HG03095 (cell line): ENCODE measurements at regions not wholly inside any gene's neighbourhood (a gene's known extent, or its start where the extent isn't known, plus 50 kb on each side); places are given as distances from the start of the nearest gene placed in this dataset.

ENCODE experiments used
- ATAC-seq: cut with Tn5 transposase; IDR thresholded peaks from one replicate; pipeline ENCODE4 v1.9.1; 2021; ENCODE audit warnings: moderate library complexity; ENCODE audit not compliant: unreplicated experiment

DNA sequence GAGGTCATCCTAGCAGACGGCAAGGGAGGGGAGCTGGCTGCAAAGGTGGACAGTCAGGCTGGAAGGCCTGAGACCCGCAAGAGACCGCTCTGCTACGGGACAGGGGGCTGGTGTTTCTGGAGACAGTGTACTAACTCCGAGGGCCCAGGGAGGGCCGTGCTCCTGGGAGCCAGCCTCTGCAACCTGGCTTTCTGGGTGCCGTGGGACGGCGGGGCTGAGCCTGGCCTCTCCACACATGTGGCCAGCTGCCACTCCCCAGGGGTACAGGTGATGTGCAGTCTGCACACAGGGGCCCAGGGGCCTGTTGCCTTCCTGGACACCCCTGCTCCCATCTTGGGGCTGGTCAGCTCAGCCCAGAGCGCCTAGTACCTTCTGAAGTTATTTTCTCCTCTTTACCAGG is 92.2 kb downstream of the MRPL36 start:
- ATAC-seq: no peak

DNA sequence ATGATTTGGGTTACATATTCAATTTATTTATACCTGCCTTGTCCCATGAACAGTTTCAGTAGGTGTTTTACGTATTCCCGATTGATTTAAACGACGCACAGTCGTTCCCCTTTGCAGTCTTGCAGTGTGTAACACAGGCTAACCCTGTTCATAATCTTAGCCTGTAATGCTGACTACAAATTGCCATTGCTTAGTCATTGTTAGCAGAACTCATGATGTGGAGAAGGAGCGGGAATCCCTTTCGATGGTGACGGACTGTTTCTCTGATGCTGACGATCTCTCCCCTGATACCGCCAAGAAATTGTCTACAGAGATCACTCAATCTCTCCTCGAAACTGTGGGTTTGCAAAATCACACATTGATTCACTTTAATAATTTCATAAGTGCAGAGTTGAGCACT is 93.2 kb downstream of the MRPL36 start:
- no peak for ATAC-seq

DNA sequence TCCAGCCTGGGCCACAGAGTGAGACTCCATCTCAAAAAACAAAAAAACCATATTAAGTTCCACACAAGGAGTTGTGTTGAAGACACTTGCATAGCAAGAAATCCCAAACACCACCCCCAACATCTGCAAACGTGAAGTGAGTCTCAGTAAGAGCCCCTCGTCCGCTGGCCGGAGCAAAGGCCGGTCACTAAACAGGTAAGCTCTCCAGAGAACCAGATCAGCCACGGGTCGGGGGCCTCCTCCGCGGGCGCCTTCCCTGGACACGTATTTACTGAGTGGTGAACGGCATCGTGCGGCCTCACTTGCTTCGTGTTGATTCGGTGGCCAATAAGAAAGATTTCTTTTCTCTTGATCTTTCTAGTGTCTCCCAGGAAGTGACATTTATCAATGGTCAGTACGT is 93.6 kb downstream of the MRPL36 start:
- no peak for ATAC-seq

DNA sequence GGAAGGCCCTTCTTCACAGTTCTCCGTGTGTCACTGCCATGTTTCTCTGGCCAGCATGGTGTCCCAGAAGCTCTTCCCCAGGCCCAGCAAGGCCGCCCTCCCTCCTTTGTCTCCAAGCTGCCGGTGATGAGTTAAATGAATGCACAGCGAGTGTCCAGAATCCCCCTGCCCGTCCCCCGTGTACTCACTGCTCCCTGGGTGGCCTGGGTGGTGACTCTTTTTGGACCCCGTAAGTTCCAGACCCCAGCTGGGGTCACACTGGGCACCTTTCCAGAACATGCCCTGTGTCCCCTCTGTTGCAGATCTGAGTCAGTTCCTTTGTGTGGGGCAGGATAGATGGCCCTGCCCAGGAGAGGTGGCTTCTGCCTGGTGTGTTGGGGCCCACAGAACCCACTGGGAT is 95.0 kb downstream of the MRPL36 start:
- ATAC-seq: no peak

DNA sequence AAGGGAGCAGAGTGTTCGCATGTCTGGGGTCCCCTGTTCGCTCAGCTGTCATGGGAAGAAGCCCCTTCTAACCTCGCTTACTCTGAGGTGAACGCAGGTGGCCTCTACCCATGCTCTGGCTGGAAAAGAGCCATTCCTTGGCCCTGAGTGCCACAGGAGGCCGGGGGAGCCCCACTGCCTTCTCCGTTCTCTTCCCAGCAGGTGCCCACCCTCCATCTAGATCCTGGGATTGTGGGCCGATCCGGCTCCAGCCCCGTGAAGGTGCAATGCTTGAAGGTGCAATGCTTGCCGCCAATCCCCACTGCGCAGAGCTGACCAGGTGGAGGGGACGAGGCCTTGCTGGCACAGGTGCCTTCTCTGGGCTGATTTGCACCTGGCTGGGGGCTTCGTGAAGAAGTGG is 95.4 kb downstream of the MRPL36 start:
- no peak for ATAC-seq

DNA sequence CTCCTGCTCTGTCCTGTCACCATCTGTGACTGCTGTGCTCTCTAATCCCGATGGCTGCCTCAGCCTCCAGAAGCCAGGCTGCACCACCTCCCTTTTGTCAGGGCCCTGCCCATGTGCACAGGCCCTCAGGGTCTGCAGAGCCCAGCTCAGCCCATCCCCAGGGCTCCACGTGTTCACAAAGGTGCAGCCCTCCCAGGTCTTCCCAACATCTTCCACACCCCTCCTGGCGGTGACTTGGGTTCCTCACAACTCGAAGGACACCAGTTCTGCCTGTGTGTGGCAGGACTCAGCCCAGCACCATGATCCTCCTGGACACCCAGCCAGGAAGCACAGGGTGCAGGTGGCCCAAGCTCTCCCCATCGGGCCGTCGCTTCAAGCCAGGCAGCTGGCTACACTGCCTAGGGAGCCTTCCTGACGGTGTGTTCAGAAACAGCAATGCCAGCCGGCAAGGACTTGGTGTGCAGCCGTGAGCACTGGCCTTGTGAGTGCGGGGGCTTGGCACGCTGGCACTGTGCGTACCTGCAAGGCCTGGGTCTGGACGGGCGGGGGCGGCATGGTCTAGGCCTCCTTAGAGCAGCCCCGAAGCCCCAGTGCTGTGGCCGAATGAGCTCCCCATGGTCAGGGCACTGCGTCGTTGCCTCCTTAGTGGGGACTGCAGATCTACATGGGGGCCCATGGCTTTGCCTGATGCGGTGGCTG is 96.1 kb downstream of the MRPL36 start:
- ATAC-seq: no peak

DNA sequence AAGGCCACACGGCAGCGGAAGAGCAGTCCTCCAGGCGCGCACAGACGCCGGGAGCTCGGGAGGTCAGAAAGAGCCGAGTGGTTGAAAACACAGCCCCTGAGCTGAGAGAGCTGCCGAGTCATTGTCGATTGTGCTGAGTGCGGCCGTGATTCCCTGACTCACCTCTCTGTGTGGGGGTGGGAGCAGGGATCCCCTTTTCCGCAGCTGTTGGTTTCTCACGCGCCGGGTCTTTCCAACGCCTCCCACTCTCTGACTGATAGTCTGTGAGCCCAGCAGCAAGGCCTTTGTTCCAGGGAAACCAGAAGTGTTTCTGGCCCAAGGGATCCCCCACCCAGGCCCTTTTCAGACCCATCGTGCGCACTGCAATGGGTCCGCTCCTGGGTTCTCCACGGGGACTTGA is 97.3 kb downstream of the MRPL36 start:
- ATAC-seq: no peak

DNA sequence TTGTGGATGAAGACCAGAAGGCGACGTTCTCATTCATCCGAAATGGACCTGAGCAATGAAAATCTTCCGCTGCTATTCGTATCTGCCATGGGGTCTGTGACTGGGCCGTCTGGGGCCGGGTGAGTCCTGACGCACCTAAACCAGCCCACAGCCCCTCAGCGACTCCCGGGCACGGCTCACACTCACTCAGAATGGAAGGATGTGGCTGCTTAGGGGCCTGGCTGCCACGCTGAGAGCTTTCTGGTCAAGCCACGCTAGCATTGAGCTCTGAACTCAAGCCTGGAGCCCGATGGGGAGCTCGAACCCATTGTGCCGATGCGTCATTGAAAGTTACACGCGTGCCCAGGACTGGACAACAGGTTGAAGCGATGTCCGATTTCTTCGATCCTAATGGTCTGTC is 97.8 kb downstream of the MRPL36 start:
- ATAC-seq: no peak

DNA sequence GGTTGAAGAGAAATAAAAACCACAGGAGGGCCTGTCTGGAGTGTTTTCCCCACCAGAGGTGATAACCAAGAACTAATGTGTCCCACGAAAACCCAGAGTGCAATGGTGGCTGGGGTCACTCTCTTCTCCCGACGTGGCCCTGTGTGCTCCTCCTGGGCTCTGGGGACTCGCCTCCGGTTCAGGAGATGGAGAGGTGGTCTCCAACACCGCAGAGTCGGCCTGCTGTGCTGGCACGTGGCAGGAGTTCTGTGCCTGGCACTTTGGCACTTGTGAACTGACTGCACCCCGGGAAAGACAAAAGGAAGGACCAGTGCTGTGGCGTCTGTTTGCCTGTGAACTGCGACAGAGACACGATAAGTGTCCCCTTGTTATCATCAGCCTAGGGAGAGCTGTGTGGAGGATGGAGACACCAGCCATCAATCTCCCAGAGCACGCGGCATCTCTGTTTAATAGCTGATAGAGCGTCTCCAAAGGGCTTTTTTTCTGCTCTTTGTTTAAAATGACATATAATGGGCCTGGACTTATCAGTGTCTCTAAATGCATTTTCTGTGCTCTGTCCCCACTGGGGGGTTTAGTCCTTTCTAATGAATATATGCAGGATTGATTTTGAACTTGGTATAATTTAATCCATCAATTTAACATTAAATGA is 98.3 kb downstream of the MRPL36 start:
- ATAC-seq: no peak

DNA sequence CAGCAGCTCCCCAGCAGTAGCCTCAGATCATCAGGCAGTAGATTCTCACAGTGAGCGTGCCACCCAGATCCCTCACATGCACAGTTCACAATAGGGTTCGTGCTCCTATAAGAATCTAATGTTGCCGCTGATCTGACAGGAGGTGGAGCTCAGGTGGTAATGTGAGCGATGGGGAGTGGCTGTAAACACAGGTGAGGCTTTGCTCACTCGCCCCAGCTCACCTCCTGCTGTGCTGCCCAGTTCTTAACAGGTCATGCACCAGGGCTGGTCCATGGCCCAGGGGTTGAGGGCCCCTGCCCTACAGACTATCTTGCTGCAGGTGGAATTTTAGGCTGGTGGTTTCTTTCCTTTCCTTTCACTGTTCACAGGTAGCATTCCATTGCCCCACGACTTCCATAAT is 100.2 kb downstream of the MRPL36 start:
- no peak for ATAC-seq

DNA sequence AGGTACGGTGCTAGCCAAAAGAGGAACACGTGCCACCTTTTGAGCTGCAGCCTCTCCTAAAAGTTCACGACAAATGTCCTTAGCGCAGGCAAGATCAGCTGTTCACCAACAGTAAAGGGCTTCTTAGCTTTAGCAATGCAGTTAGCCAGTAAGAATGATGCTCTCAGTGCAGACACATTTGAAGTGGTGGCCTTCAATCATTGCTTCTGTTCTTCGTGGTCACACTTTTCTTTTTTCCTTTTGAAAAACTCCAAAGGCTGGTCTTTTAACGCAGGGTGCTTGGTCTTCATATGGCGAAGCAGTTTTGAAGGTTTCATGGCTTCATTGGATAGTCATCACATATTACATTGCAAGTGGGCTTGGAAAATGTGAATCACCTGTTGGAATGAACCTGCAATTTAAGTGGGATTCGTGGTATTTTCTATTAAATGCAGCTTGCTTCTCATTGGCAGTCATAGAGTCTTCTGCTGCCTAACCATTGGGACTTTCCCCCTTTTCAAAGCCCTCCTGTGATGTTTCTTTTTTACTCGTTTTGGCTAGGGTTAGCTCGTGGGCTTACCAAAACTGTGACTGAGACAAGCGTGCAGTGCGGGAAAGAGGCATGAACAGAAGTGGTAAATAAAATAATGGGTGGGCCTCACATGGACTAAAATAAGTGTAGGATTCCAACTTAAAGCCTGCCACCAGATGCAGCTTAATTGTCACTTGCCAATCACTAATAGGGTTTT is 100.9 kb downstream of the MRPL36 start:
- no peak for ATAC-seq

DNA sequence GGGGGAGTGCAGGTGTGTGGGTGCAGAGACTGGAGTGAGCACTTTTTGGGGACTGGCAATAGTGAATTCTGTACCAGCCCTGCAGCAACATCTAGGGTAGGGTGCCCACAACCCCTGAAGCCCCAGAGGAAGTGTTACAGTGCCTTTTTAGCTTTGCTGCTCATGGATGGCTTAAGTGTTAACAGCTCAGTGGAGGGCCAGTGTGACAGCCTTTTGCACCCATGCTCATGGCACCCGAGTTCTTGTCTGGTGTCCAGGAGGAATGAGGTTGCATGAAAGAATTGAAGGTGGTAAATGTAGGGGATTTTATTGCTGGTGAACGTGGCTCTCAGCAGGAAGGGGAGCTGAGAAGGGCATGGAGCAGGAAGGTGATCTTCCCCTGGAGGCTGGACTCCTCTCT is 107.3 kb downstream of the MRPL36 start:
- no peak for ATAC-seq

DNA sequence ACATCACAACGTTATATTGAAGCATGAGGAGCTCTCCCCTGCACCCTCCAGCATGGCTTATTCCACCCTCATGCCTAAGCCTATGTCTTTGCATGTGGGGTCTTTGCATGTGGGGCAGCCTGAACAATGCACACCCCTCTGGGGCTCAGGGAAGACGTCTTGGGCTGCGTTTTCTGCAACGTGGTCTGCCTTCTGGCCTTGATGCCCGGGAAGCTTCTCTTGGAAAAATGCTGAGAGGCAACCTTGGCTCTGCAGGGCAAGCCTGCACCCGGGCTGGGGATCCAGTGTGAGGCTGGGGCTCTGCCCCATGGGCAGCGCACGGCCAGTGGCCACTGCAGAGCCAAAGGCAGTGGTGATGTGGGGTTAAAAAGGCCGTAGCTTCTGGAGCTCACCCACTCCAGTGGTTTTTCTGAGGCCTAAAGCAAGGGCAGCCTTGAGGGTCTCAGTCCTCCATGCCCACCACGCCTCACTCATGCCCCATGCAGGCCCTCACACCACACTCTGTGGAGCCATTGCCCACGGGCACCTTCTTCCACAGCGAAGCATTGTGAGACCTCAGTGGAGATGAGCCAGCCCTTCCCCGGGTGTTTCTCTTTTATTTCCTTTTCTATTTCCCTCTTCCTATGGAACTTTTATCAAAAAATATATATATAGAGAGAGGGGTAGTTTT is 112.2 kb downstream of the MRPL36 start:
- no peak for ATAC-seq

DNA sequence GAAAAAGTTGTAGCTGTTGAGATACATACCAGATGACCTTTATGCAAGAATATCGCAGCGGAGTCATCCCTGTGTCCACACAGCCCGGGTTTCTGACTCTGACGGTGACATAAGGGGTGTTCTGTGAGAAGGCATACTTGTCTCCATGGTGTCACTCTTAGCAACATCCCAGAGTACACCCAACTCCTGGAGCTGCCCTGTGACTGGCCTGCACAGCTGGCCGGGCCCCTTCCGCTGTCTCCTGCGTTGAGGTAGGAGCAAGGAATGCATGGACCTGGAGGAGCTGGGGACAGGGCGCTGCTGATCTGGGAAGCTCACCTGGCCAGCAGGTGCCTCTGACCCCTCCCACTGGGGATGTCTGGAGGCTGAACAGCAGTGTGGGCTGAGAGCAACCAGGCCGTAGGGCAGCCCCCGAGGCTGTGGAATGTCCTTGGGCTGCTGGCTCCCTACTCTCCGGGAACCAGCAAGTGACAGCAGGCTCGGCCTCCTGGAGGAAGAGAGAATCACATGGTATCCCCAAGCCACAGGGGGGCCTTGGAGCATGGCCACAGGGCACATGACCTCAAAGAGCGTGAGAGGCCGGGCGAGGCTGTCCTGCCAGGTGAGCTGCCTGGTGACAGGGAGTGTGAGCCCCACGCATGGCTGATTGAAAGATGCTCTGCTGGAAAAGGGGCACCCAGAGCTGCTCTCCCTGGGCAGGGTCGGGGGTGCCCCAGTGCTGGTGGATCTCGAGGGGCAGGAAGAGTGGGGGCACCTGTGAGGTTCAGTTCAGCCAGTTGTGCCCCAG is 113.4 kb downstream of the MRPL36 start:
- no peak for ATAC-seq

DNA sequence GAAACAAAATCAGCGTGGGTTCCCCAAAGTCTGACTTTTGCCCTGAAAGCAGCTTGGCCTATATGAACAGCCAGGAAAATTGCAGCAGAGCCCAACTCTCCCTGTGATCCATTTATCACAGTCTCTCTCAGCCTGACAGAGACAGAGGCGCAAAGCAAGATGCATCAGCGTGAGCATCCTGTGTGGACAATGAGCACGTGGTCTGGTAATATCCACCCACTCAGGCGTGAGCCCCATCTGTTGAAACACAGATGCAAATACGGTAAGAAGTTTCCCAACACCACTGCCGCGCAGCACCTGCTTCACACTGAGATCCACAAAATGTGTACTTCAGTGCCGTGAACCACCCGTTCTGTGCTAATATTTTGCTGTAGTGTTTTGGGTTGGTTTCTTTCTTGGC is 114.6 kb downstream of the MRPL36 start:
- ATAC-seq: no peak

DNA sequence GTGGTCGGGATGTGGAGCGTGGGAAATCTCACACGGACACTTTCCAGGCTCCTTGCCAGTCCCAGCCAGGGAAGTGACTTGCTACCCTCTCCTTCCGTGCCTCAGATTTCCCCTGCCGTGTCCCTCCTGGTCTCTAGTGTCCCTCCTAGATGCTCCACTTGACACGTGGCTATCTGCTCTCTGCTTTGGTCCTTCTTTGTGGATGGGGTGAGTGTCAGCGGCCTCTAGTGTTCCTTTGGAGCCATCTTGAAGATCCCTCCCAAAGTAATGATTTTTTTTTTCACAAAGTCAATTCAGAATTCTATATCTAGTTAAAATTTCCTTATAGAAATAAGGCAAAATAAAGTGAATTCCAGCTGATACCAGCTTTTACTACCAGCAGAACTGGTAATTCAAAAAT is 117.7 kb downstream of the MRPL36 start:
- no peak for ATAC-seq

DNA sequence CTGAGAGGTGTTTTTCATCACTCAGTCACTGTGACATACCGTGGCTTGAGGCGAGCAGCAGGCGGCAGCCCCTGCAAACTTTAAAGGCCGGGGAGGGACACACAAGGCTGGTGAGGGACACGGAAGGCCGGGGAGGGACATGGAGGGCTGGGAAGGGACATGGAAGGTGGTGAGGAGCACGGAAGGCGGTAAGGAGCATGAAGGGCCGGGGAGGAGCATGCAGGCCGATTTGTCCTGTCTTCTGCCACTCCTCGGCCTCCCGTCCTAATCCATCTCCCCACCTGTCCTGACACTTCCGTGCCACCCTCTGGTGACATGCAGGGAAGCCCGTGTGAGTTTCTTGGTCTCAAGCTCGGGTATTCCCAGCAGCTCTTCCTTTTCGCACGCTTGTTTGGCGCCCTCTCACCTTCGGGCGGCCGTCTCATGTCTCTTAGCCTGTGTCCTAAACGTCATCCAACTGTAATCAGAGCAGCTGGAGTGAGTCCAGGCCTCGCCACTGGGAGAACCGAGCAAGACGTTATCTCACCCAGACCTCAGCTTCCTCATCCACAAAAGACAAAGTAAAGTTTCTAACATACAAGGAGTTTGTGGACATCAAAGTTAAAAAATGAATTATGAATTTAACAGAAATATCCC is 126.5 kb downstream of the MRPL36 start:
- no peak for ATAC-seq

DNA sequence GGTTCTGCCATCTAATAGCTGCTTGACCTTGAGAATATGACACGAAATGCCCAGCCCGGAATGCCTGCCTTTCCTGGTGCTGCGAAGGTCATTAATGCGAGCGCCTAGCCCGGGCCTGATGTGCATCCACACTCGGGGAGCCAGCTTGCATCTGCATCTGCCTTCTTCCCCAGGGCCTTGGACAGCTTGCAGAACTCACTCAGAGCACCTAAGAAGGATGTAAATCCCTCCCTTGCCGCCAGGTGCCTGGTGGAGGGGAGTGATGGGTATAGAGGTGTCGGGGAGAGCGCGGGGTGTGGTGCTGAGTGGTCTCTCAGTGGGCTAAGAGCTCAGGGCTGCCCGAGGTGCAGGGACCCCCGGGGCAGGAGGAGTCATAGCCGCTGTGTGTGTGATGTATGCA is 127.2 kb downstream of the MRPL36 start:
- ATAC-seq: no peak

DNA sequence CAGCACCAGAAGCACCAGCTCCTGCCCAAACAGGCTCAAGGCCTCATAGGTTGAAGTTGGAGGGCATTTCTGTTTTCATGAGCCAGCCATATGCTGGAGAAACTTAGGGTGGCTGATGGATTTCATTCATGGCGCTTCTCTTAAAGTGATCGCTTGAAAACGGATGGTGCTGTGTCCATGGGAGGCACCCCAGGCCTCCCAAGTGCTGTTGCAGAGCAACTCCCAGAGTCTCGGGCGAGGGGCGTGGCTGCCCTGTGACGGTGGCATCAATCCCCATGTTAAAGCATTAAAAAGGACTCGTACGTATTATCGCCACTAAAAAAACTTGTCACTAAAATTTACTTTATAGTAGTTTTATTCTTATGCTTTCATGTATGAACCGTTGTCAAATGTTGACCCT is 128.3 kb downstream of the MRPL36 start:
- ATAC-seq: no peak

DNA sequence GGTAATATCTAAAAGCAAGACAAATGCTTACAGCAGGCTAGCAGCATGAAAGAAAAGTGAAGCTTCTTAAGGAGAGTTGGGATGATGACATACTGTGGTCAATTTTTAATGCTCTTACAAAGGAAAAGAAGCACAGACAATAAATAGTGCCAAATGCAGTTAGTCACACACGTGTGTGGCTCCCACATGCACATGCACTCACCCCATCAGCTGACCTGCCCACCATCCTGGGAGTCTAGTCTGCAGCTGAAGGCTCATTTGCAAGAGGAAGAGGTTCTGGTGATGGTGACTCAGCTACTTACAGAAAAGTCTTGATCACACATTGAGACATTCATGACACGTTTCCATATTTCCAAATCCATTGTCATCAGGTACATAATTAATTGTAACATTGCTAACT is 129.3 kb downstream of the MRPL36 start:
- no peak for ATAC-seq
